IMR-90 (cell line): ENCODE measurements at regions not wholly inside any gene's neighbourhood (a gene's known extent, or its start where the extent isn't known, plus 50 kb on each side); places are given as distances from the start of the nearest gene placed in this dataset.

Source experiments
- ATAC-seq: fragments of 200-7000 bp; cut with Tn5 transposase; 2 replicates; pipeline ENCODE4 v1.9.1; 2020; ENCODE audit warnings: low read depth, mild to moderate bottlenecking, moderate library complexity
- BruUV-seq: library from RNA; stranded (reverse); fragments of 400-500 nt; replicated peaks from 2 replicates; lab custom pipeline; 2021; lab: Mats Ljungman, UMichigan
- CTCF ChIA-PET: fragments of 300-600 bp; formaldehyde crosslinking; extraction: SDS; loops from one replicate; lab custom pipeline; 2021; ENCODE audit warnings: antibody characterized with exemption; lab: Yijun Ruan, JAX
- POLR2A ChIA-PET: fragments of 300-600 bp; sonication (Branson Sonifier 250); formaldehyde crosslinking; loops from one replicate; lab custom pipeline; 2022; ENCODE audit warnings: antibody characterized with exemption; ENCODE audit not compliant: unreplicated experiment; lab: Charles Lee
- DNase-seq: peaks from one replicate; pipeline ENCODE4 v3.0.0; 2013
- H2AFZ ChIP-seq: replicated peaks from 2 replicates; pipeline ENCODE3; 2013; ENCODE audit warnings: low read length, mild to moderate bottlenecking; ENCODE audit not compliant: poor library complexity
- H2AK5ac ChIP-seq: 2 replicates; pipeline ENCODE4 v1.6.1; 2013; ENCODE audit warnings: low read depth, low read length, inconsistent platforms
- H2AK9ac ChIP-seq: replicated peaks from 2 replicates; pipeline ENCODE3; 2013; ENCODE audit warnings: mild to moderate bottlenecking, low read depth, low read length, moderate library complexity; ENCODE audit not compliant: poor library complexity
- H2BK120ac ChIP-seq: 2 replicates; pipeline ENCODE4 v1.6.1; 2013; ENCODE audit warnings: low read depth, low read length, inconsistent platforms
- H2BK15ac ChIP-seq: 3 replicates; pipeline ENCODE4 v1.6.1; 2013; ENCODE audit warnings: low read depth, low read length, inconsistent platforms
- H2BK20ac ChIP-seq: 2 replicates; pipeline ENCODE4 v1.6.1; 2013; ENCODE audit warnings: low read depth, mild to moderate bottlenecking, inconsistent platforms, low read length, moderate library complexity
- H2BK5ac ChIP-seq: 2 replicates; pipeline ENCODE4 v1.6.1; 2013; ENCODE audit warnings: mild to moderate bottlenecking, low read depth, low read length, inconsistent platforms; ENCODE audit not compliant: poor library complexity, severe bottlenecking
- H3K14ac ChIP-seq: replicated peaks from 2 replicates; pipeline ENCODE4 v1.6.1; 2013; ENCODE audit warnings: low read depth, low read length, inconsistent platforms
- H3K18ac ChIP-seq: 2 replicates; pipeline ENCODE4 v1.6.1; 2013; ENCODE audit warnings: low read depth, low read length, control low read depth
- H3K23ac ChIP-seq: 2 replicates; pipeline ENCODE4 v1.6.1; 2013; ENCODE audit warnings: low read depth, low read length, inconsistent platforms
- H3K27ac ChIP-seq: 2 replicates; pipeline ENCODE4 v1.5.1; 2013; ENCODE audit warnings: mild to moderate bottlenecking, control low read depth, low read length; ENCODE audit not compliant: insufficient read depth
- H3K27me3 ChIP-seq: 2 replicates; pipeline ENCODE4 v1.6.1; 2013; ENCODE audit warnings: low read length; ENCODE audit not compliant: control insufficient read depth, insufficient read depth
- H3K36me3 ChIP-seq: 2 replicates; pipeline ENCODE4 v1.6.1; 2013; ENCODE audit warnings: low read length, mixed read lengths; ENCODE audit not compliant: control insufficient read depth, insufficient read depth
- H3K4ac ChIP-seq: 2 replicates; pipeline ENCODE4 v1.6.1; 2013; ENCODE audit warnings: low read depth, low read length, inconsistent platforms
- H3K4me1 ChIP-seq: 2 replicates; pipeline ENCODE4 v1.6.1; 2013; ENCODE audit warnings: low read length, mixed read lengths; ENCODE audit not compliant: control insufficient read depth, insufficient read depth
- H3K4me2 ChIP-seq: 2 replicates; pipeline ENCODE4 v1.6.1; 2013; ENCODE audit warnings: low read depth, mild to moderate bottlenecking, control low read depth, low read length, moderate library complexity
- H3K4me3 ChIP-seq: 2 replicates; pipeline ENCODE4 v1.5.1; 2013; ENCODE audit warnings: low read depth, mild to moderate bottlenecking, control low read depth, low read length, moderate library complexity; ENCODE audit not compliant: insufficient read depth
- H3K56ac ChIP-seq: 2 replicates; pipeline ENCODE4 v1.6.1; 2013; ENCODE audit warnings: low read length, inconsistent platforms; ENCODE audit not compliant: insufficient read depth; ENCODE audit errors: extremely low read depth
- H3K79me1 ChIP-seq, 2 experiments: 2 replicates each; pipeline ENCODE4 v1.6.1; 2013; ENCODE audit warnings: low read length in 2 of 2, inconsistent platforms in 1 of 2, low read depth in 1 of 2
- H3K9ac ChIP-seq: 2 replicates; pipeline ENCODE4 v1.6.1; 2013; ENCODE audit warnings: low read depth, low read length, control low read depth
- H3K9me1 ChIP-seq: 2 replicates; pipeline ENCODE4 v1.6.1; 2013; ENCODE audit warnings: low read length, inconsistent platforms; ENCODE audit not compliant: insufficient read depth
- H3K9me3 ChIP-seq: 2 replicates; pipeline ENCODE4 v1.6.1; 2013; ENCODE audit warnings: low read length; ENCODE audit not compliant: control insufficient read depth, insufficient read depth
- H4K20me1 ChIP-seq: 2 replicates; pipeline ENCODE4 v1.6.1; 2013; ENCODE audit warnings: low read length, inconsistent platforms; ENCODE audit not compliant: insufficient read depth
- H4K5ac ChIP-seq: 2 replicates; pipeline ENCODE4 v1.6.1; 2013; ENCODE audit warnings: mild to moderate bottlenecking, low read depth, low read length, control low read depth
- H4K8ac ChIP-seq, 2 experiments: 2 replicates each; pipeline ENCODE4 v1.6.1; 2013; ENCODE audit warnings: low read depth in 2 of 2, low read length in 2 of 2, control low read depth in 1 of 2, inconsistent platforms in 1 of 2
- H4K91ac ChIP-seq: 2 replicates; pipeline ENCODE4 v1.6.1; 2013; ENCODE audit warnings: low read depth, low read length, inconsistent platforms; ENCODE audit not compliant: insufficient read depth
- BHLHE40 ChIP-seq: fragments of 150-350 bp; IDR thresholded peaks from 2 replicates; pipeline ENCODE4 v1.6.1; 2016; ENCODE audit warnings: mild to moderate bottlenecking, low read depth, low read length
- CEBPB ChIP-seq: IDR thresholded peaks from 2 replicates; pipeline ENCODE4 v1.6.1; 2012; ENCODE audit warnings: low read depth, low read length, improper control_type of control experiment
- CTCF ChIP-seq: conservative IDR thresholded peaks from 2 replicates; pipeline ENCODE4 v1.5.1; 2012; ENCODE audit warnings: mild to moderate bottlenecking, low read depth, low read length, improper control_type of control experiment
- ELK1 ChIP-seq: fragments of 150-350 bp; IDR thresholded peaks from 2 replicates; pipeline ENCODE4 v1.6.1; 2016; ENCODE audit warnings: low read depth, mild to moderate bottlenecking, low read length, moderate library complexity, borderline replicate concordance
- NFE2L2 ChIP-seq: fragments of 150-350 bp; IDR thresholded peaks from 2 replicates; pipeline ENCODE4 v1.6.1; 2016; ENCODE audit warnings: low read depth, mild to moderate bottlenecking, low read length
- POLR2A ChIP-seq: IDR thresholded peaks from 2 replicates; pipeline ENCODE4 v1.6.1; 2012; ENCODE audit warnings: mild to moderate bottlenecking, low read depth, low read length
- RAD21 ChIP-seq: IDR thresholded peaks from 2 replicates; pipeline ENCODE4 v1.6.1; 2012; ENCODE audit warnings: low read length, improper control_type of control experiment
- RCOR1 ChIP-seq: IDR thresholded peaks from 2 replicates; pipeline ENCODE4 v1.6.1; 2012; ENCODE audit warnings: mild to moderate bottlenecking, low read length, improper control_type of control experiment; ENCODE audit not compliant: insufficient replicate concordance
- RFX5 ChIP-seq: IDR thresholded peaks from 2 replicates; pipeline ENCODE4 v1.8.0; 2012; ENCODE audit warnings: low read depth, mild to moderate bottlenecking, low read length, moderate library complexity
- USF2 ChIP-seq: fragments of 150-350 bp; IDR thresholded peaks from 2 replicates; pipeline ENCODE4 v1.6.1; 2017; ENCODE audit warnings: mild to moderate bottlenecking, antibody characterized with exemption, low read length, low read depth
- WGBS, 2 experiments: methylation state at CpG; one replicate each; pipeline versions ENCODE4 v1.1.5 to v1.1.7; 2013; ENCODE audit warnings: missing lambda C conversion rate in 2 of 2; ENCODE audit not compliant: insufficient read length in 1 of 2; ENCODE audit errors: extremely low coverage in 2 of 2; 5-methylcytosine and 5-hydroxymethylcytosine counted together
- dilution Hi-C: fragments of 300-500 bp; cut with HindIII; formaldehyde crosslinking; loops from one replicate; pipeline ENCODE4 v1.14.3; 2018; ENCODE audit warnings: low sequenced_read_pairs; ENCODE audit not compliant: unreplicated experiment
- in situ Hi-C: fragments of 300-500 bp; cut with MboI; formaldehyde crosslinking; loops from 3 replicates; pipeline ENCODE4 v1.14.3; 2019; ENCODE audit warnings: low sequenced_read_pairs, inconsistent platforms, mixed read lengths
- intact Hi-C: fragments of 100-400 bp; cut with micrococcal nuclease; formaldehyde crosslinking; loops from 2 replicates; pipeline ENCODE4 v1.10.0; 2022

- Histone ChIP-seq H2BK120ac (no peak overlapping the region), H3K18ac (no peak overlapping the region), H2BK5ac (no peak overlapping the region), H3K9me3 (no peaks in the 10 kb centered on the region), H4K20me1 (no peaks in the 10 kb centered on the region), H3K23ac (no peak overlapping the region), H3K79me1 (no peaks in the 10 kb centered on the region), H2BK15ac (no peak overlapping the region), H4K5ac (no peak overlapping the region), H3K27me3 (no peaks in the 10 kb centered on the region), H3K4ac (no peak overlapping the region), H3K9me1 (no peaks in the 10 kb centered on the region), H3K4me2 (no peak overlapping the region), H3K36me3 (no peaks in the 10 kb centered on the region), H4K8ac (no peak overlapping the region), H3K56ac (no peak overlapping the region), H3K4me3 (no peak overlapping the region), H2AK5ac (no peak overlapping the region), H2AFZ (no peak overlapping the region), H4K91ac (no peak overlapping the region), H2AK9ac (no peak overlapping the region), H3K14ac (no peak overlapping the region), H3K27ac (no peak overlapping the region), H2BK20ac (no peak overlapping the region), H3K9ac (no peak overlapping the region), H3K4me1 (no peaks in the 10 kb centered on the region)
- intact Hi-C loops = no loop called here
- WGBS, 2 experiments = no CpG with 5 or more reads among the region's 2 CpGs
- ATAC-seq (no peak), DNase-seq (no peak)
- ChIA-PET CTCF (no interaction called here), POLR2A (no interaction called here)
- dilution Hi-C loops = no loop called here
- TF ChIP-seq ELK1 (no peak), CEBPB (no peak), BHLHE40 (no peak), RCOR1 (no peak), RFX5 (no peak), RAD21 (no peak), NFE2L2 (no peak), POLR2A (no peak), CTCF (no peak), USF2 (no peak)
- in situ Hi-C loops = no loop called here
- BruUV-seq = no TSS peak
Observed at GRCh38 chr5:152277936-152278335, 127.1 kb downstream of the NMUR2 start.
